ENCODE measurements at regions not wholly inside any gene's neighbourhood (a gene's known extent, or its start where the extent isn't known, plus 50 kb on each side); places are given as distances from the start of the nearest gene placed in this dataset.
"Not testable (repeated sequence)": the region's sequence is repeated elsewhere in the genome, so short reads cannot be mapped to it uniquely, and the experiment has no call there.

DNA sequence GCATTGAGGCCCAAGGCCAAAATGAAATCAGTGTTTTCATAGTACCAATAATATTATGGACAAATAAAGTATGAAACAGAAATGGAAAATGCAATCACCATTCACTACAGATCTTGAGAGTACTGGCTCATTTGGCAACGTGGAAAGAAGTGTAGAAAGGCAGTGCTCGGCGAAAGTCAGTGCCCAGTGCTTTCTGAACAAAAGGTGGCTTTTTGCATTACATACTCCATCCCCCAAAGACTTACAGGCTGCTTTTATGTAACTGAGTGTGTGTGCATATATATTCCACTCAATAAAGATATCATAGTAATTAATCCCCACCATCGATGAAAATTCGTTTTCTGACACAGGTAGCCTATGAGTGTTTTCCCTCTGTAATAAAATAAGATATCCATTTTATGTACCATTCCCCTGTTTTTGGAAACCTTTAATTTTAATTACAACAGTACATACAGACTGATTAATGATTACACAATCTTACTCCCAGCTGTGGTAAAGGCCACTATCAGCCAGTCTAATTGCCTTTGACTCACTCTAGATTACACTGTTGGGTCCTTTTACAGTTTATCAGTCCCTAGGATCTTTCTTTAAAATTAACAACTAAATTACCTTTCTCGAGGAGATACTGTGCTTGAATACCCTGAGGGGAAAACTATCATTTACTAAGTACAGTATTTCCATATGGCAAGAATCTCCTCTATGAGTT, 65.9 kb downstream of the MAD2L1 start:
- Mint-ChIP-seq H3K4me1 (peaks cover 4% of the 10 kb centered on the region), H3K27me3 (ENCODE audit: low read depth) (peaks cover 16% of the 10 kb centered on the region), H3K9me3 (no peaks in the 10 kb centered on the region), H3K4me3 (no peak overlapping the region), H3K27ac (ENCODE audit: unreplicated experiment) (no peak overlapping the region), H3K36me3 (ENCODE audit: low read depth) (no peaks in the 10 kb centered on the region)
- no peak for DNase-seq (ENCODE audit: low read depth, low spot score)
- TF ChIP-seq, protein P1, sequence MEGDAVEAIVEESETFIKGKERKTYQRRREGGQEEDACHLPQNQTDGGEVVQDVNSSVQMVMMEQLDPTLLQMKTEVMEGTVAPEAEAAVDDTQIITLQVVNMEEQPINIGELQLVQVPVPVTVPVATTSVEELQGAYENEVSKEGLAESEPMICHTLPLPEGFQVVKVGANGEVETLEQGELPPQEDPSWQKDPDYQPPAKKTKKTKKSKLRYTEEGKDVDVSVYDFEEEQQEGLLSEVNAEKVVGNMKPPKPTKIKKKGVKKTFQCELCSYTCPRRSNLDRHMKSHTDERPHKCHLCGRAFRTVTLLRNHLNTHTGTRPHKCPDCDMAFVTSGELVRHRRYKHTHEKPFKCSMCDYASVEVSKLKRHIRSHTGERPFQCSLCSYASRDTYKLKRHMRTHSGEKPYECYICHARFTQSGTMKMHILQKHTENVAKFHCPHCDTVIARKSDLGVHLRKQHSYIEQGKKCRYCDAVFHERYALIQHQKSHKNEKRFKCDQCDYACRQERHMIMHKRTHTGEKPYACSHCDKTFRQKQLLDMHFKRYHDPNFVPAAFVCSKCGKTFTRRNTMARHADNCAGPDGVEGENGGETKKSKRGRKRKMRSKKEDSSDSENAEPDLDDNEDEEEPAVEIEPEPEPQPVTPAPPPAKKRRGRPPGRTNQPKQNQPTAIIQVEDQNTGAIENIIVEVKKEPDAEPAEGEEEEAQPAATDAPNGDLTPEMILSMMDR (conservative IDR thresholded peaks at IDR 0.05), result no peak

DNA sequence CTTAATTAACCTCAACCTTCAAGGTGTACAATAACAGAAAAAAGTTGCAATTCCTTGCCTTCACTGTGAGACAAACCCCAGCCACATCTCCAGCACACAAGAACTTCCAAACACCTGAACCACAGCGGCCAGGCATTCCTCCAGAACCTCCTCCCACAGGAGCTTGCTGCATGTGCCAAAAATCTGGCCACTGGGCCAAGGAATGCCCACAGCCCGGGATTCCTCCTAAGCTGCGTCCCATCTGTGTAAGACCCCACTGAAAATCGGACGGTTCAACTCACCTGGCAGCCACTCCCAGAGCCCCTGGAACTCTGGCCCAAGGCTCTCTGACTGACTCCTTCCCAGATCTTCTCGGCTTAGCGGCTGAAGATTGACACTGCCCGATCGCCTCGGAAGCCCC, 70.6 kb downstream of the MAD2L1 start:
- not testable (repeated sequence) for H3K9me3 Mint-ChIP-seq; H3K27ac Mint-ChIP-seq (ENCODE audit: unreplicated experiment); H3K36me3 Mint-ChIP-seq (ENCODE audit: low read depth); DNase-seq (ENCODE audit: low read depth, low spot score); H3K4me3 Mint-ChIP-seq; H3K4me1 Mint-ChIP-seq
- H3K27me3 Mint-ChIP-seq (ENCODE audit: low read depth), result peaks cover 41% of the 10 kb centered on the region

DNA sequence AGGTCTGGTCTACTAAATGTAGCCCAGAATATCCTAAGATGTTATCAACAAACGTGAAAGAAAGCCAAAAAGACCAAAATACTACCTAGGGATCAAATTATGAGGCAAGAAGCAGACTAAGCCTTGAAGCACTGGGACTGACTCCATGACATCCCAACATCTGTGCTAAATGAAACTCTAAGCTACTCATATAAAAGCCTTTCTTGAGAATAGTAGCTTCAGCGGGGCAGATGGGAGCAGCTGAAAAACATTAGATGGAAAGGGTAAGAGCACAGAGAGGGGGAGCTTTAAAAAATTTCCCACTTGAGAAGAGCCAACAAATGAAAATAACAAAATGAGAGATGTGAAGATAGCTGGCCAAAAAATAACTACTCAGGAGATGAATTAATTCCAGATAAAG, 81.7 kb downstream of the MAD2L1 start:
- TF ChIP-seq, protein P1 (conservative IDR thresholded peaks at IDR 0.05), result no peak
- peaks cover 16% of the 10 kb centered on the region for H3K4me1 Mint-ChIP-seq
- H3K9me3 Mint-ChIP-seq, result peaks cover 2% of the 10 kb centered on the region
- no peak overlapping the region for H3K27ac Mint-ChIP-seq (ENCODE audit: unreplicated experiment)
- H3K4me3 Mint-ChIP-seq, result no peak overlapping the region
- H3K27me3 Mint-ChIP-seq (ENCODE audit: low read depth), result no peaks in the 10 kb centered on the region
- no peak for DNase-seq (ENCODE audit: low read depth, low spot score)
- H3K36me3 Mint-ChIP-seq (ENCODE audit: low read depth), result no peaks in the 10 kb centered on the region

DNA sequence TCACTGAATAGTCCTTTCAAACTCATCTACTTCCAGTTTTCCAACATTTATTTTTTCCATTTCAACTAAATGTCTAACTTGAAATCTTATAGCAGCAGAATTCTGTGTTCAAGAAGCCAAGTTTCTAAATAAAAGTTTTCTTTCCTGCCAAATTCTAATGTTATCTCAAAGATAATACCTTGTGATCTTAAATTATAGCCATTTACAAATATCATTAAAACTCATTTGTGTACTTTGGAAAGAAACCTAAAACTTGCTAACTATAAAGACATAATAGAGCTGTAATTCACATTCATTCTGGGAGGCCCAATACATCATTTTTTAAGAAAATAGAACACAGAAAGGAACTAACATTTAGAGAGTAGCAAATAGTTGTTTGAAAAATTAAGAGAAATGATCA, 83.9 kb downstream of the MAD2L1 start:
- DNase-seq (ENCODE audit: low read depth, low spot score), result no peak
- H3K4me1 Mint-ChIP-seq, result peaks cover 17% of the 10 kb centered on the region
- TF ChIP-seq, protein P1 (conservative IDR thresholded peaks at IDR 0.05), result no peak
- no peaks in the 10 kb centered on the region for H3K36me3 Mint-ChIP-seq (ENCODE audit: low read depth)
- H3K4me3 Mint-ChIP-seq, result no peak overlapping the region
- no peaks in the 10 kb centered on the region for H3K27me3 Mint-ChIP-seq (ENCODE audit: low read depth)
- H3K27ac Mint-ChIP-seq (ENCODE audit: unreplicated experiment), result no peak overlapping the region
- peaks cover 2% of the 10 kb centered on the region for H3K9me3 Mint-ChIP-seq

DNA sequence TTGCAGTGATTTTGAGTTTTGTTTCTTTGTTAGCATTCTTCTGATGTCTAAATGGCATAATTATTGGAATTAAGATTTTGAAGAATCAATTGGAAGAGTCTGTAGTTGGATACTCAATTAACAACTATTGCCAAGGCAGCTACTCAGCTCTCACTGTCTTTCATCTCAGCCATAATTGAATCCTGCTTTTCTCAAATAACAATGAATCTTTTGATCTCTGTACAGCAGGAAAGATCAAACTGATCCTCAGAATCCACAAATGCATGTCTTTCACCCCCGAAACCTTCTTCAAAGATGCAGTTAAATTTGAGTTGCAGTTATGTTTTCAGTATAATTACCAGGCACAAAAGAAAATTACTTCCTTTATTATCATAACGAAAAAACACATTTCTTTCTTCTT, 86.2 kb downstream of the MAD2L1 start:
- peak overlapping the region; percentile 21 for H3K4me3 Mint-ChIP-seq
- TF ChIP-seq, protein P1 (conservative IDR thresholded peaks at IDR 0.05), result no peak
- DNase-seq (ENCODE audit: low read depth, low spot score), result no peak
- no peaks in the 10 kb centered on the region for H3K9me3 Mint-ChIP-seq
- peaks cover 17% of the 10 kb centered on the region for H3K4me1 Mint-ChIP-seq
- peak overlapping the region; percentile 81 for H3K27ac Mint-ChIP-seq (ENCODE audit: unreplicated experiment)
- H3K27me3 Mint-ChIP-seq (ENCODE audit: low read depth), result no peaks in the 10 kb centered on the region
- no peaks in the 10 kb centered on the region for H3K36me3 Mint-ChIP-seq (ENCODE audit: low read depth)

DNA sequence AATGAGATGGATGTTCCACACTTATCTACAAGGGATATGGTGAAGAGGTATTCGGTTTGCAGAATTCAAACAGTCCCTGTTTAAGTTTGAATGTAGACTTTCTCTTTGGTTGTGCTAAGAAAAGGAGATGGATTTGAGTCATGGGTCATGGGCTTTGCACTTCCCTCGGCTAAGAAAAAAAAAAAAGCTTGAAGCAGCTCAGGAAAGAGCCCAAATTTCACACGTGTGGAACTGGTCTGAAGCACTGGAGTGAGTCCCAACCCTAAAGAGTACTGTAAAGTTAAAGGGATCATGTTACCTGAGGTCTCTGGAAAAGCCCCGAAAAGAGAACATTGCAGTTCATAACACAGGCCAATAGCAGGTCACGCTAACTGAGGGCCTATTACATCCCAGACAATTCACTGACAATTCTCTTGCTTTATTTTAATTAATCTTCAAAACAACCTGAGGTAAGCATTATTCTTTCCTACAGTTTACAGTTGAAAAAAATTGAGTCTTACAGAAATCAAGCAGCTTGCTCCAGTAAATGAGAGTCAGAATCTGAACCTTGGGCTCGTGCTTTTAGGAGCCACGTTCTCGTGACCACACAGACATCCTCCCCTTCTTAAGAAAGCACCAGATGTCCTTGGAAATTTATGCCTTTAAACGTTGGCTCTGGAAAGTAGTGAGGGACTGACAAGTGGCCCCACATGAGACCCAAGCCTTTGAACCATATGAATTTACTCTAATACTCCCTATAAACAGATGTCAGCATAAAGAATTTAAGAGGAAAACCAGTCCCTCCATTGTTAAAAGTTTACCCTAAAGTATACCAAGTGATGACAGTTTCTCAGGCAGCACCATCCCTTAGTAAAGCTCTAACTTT, 89.3 kb downstream of the MAD2L1 start:
- Mint-ChIP-seq H3K4me1 (peaks cover 17% of the 10 kb centered on the region), H3K4me3 (no peak overlapping the region), H3K36me3 (ENCODE audit: low read depth) (no peaks in the 10 kb centered on the region), H3K27me3 (ENCODE audit: low read depth) (no peaks in the 10 kb centered on the region), H3K27ac (ENCODE audit: unreplicated experiment) (no peak overlapping the region), H3K9me3 (no peaks in the 10 kb centered on the region)
- TF ChIP-seq, protein P1 (conservative IDR thresholded peaks at IDR 0.05), result no peak
- no peak for DNase-seq (ENCODE audit: low read depth, low spot score)

Measured in neural crest cell (in vitro differentiated cells).